ENCODE measurements at regions not wholly inside any gene's neighbourhood (a gene's known extent, or its start where the extent isn't known, plus 50 kb on each side); places are given as distances from the start of the nearest gene placed in this dataset.
"Not testable (repeated sequence)": the region's sequence is repeated elsewhere in the genome, so short reads cannot be mapped to it uniquely, and the experiment has no call there.

GRCh38 chr13:90946125-90946524 is 401.4 kb upstream of the MIR17HG start:
- not testable (repeated sequence) for DNase-seq

- DNase-seq: no peak
Observed at GRCh38 chr13:90947976-90948375, 399.5 kb upstream of the MIR17HG start.

GRCh38 chr13:90950160-90950559 is 397.3 kb upstream of the MIR17HG start:
- DNase-seq: no peak

GRCh38 chr13:90951663-90952062 is 395.8 kb upstream of the MIR17HG start:
- no peak for DNase-seq

GRCh38 chr13:90952326-90952725 is 395.2 kb upstream of the MIR17HG start:
- no peak for DNase-seq

GRCh38 chr13:90954605-90955195 is 392.8 kb upstream of the MIR17HG start:
- no peak for DNase-seq

- no peak for DNase-seq
Observed at GRCh38 chr13:90956031-90956430, 391.5 kb upstream of the MIR17HG start.

- no peak for DNase-seq
Observed at GRCh38 chr13:90958866-90959265, 388.6 kb upstream of the MIR17HG start.

GRCh38 chr13:90968166-90968904 is 379.2 kb upstream of the MIR17HG start:
- peak in 1 of 2 experiments; percentile 23 for DNase-seq

- no peak for DNase-seq
Observed at GRCh38 chr13:90974249-90974975, 373.1 kb upstream of the MIR17HG start.

GRCh38 chr13:90979059-90979458 is 368.4 kb upstream of the MIR17HG start:
- DNase-seq: no peak

GRCh38 chr13:90984756-90985155 is 362.7 kb upstream of the MIR17HG start:
- no peak for DNase-seq

GRCh38 chr13:90995001-90995400 is 352.5 kb upstream of the MIR17HG start:
- DNase-seq: no peak

- no peak for DNase-seq
Observed at GRCh38 chr13:90995614-90996013, 351.9 kb upstream of the MIR17HG start.

GRCh38 chr13:90997951-90998350 is 349.5 kb upstream of the MIR17HG start:
- no peak for DNase-seq

- DNase-seq: no peak
Observed at GRCh38 chr13:90999401-90999800, 348.1 kb upstream of the MIR17HG start.

- no peak for DNase-seq
Observed at GRCh38 chr13:91001371-91001770, 346.1 kb upstream of the MIR17HG start.

GRCh38 chr13:91014696-91015095 is 332.8 kb upstream of the MIR17HG start:
- DNase-seq: no peak

- peak in 1 of 2 experiments; percentile 52 for DNase-seq
Observed at GRCh38 chr13:91017031-91017668, 330.3 kb upstream of the MIR17HG start.

GRCh38 chr13:91017669-91018053 is 329.8 kb upstream of the MIR17HG start:
- DNase-seq: no peak

- DNase-seq: no peak
Observed at GRCh38 chr13:91020461-91021034, 326.9 kb upstream of the MIR17HG start.

- no peak for DNase-seq
Observed at GRCh38 chr13:91024157-91024792, 323.2 kb upstream of the MIR17HG start.

GRCh38 chr13:91025442-91025841 is 322.0 kb upstream of the MIR17HG start:
- DNase-seq: no peak

All from SW 1271 (cell line).